Fibroblast of pulmonary artery (primary cell): ENCODE measurements at regions not wholly inside any gene's neighbourhood (a gene's known extent, or its start where the extent isn't known, plus 50 kb on each side); places are given as distances from the start of the nearest gene placed in this dataset.
"Not testable (repeated sequence)": the region's sequence is repeated elsewhere in the genome, so short reads cannot be mapped to it uniquely, and the experiment has no call there.

Experiments used
- DNase-seq: peaks from one replicate; pipeline ENCODE4 v3.0.0-alpha.2; 2010; ENCODE audit warnings: low read depth
- H3K4me3 ChIP-seq: replicated peaks from 2 replicates; pipeline ENCODE4 v1.5.1; 2011; ENCODE audit warnings: low read depth, mild to moderate bottlenecking, control low read depth, low read length, moderate library complexity
- TF ChIP-seq, protein P1 (sequence below): IDR thresholded peaks from 2 replicates; pipeline ENCODE4 v1.5.1; 2011; ENCODE audit warnings: mild to moderate bottlenecking, control low read depth, low read length, inconsistent platforms; ENCODE audit errors: missing control alignments

DNA sequence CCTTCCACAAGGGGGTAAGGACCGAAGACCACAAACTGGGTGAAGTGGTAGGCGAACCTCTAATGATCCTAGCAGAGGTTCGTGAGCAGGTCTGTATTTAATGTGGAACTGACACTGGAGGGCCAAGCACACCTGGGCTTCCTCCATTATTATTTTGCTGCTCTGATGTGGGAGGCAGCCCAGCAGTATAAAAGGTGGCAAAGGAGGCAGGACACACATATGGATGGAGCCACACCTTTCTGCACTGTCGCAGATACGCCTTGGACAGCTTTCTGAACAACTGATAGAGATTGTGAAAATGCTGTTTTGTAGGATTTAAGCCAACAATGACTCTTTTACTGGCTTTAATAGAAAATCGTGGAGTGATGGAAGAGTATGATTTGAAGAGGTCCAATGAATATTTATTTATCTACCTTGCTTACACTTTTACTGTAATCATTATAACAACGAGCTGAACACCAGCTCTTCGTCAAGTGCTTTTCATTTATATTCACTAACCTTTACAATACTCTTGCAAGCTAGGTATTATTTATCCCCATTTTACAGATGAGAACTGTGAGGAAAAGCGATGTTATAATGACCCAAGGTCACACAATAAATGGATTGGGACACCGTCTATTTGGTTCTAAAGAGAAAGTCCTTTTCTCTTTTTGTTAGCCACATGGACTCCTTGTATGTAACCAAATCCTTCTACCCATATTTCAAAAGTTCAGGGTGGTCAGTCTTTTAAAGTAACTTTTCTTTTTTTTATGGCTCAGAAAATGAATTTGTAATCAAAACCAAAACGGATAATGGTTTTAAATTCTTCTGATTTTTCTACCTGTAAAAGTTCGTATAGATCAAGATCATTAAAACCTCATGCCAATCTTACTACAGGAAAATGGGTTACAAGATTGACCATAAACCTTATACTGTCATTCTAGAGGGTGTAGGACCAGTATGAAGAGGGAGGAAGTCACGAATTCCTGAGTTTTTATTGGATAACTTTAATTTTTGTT is 116.9 kb downstream of the UTRN start:
- TF ChIP-seq, protein P1, sequence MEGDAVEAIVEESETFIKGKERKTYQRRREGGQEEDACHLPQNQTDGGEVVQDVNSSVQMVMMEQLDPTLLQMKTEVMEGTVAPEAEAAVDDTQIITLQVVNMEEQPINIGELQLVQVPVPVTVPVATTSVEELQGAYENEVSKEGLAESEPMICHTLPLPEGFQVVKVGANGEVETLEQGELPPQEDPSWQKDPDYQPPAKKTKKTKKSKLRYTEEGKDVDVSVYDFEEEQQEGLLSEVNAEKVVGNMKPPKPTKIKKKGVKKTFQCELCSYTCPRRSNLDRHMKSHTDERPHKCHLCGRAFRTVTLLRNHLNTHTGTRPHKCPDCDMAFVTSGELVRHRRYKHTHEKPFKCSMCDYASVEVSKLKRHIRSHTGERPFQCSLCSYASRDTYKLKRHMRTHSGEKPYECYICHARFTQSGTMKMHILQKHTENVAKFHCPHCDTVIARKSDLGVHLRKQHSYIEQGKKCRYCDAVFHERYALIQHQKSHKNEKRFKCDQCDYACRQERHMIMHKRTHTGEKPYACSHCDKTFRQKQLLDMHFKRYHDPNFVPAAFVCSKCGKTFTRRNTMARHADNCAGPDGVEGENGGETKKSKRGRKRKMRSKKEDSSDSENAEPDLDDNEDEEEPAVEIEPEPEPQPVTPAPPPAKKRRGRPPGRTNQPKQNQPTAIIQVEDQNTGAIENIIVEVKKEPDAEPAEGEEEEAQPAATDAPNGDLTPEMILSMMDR: no peak
- no peak for DNase-seq
- H3K4me3 ChIP-seq: no peak overlapping the region

DNA sequence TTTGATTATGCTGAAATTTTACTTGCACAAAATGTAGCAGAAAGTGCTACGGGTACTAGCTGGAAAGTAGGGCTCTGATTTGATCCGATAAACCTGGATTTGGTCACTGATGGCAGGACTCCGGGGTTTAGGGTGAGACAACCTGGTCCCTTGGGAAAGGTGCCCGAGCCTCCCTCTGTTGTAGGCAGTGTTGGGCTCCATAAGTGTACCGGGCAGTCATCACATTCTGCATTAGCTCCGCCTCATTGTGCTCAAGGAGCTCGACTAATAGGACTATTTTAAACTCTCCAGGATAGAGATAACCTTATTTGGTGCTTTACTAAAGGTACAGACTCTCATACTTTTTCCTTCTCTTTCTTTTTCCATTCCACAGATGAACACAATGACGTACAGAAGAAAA is 117.6 kb downstream of the UTRN start:
- TF ChIP-seq, protein P1: no peak
- no peak for DNase-seq
- no peak overlapping the region for H3K4me3 ChIP-seq

DNA sequence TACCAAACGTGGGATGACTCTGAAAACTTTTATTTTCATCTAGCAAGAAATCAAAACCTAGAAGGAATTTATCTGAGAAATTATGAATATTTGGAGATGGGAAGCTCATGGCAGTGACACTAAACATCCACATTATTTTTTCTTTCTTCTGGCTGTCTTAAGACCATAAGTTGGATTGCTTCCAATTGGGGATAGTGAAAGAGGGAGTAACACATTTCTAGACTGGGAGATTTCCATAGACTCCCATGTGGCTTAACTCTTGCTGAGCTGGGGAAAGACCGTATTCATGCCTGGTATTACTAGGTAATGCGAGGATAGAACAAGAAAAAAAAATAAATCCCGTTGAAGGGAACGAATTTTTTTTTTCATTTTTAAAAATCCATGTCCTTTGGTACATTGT is 120.0 kb downstream of the UTRN start:
- peak; percentile 87 for DNase-seq
- H3K4me3 ChIP-seq: no peak overlapping the region
- TF ChIP-seq, protein P1: no peak

DNA sequence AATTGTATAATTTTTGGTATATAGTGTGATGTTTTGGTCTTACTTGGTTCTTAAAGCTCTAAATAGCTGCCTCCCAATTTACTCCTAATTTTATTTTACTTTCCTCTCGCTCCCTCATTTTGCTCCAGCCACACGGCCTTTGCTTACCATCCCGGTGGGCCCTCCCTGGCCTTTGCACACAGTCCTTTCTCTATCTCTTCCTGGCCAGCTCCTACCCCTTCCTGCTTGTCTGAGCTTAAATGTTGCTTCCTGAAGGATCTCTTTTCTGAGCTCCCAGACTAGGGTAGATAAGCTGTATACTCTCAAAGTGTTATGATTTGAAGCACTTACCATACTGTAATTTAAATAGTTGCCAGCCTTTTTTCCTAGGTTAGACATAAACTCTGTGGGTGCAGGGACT is 121.7 kb downstream of the UTRN start:
- DNase-seq: peak; percentile 24
- TF ChIP-seq, protein P1: no peak
- no peak overlapping the region for H3K4me3 ChIP-seq

DNA sequence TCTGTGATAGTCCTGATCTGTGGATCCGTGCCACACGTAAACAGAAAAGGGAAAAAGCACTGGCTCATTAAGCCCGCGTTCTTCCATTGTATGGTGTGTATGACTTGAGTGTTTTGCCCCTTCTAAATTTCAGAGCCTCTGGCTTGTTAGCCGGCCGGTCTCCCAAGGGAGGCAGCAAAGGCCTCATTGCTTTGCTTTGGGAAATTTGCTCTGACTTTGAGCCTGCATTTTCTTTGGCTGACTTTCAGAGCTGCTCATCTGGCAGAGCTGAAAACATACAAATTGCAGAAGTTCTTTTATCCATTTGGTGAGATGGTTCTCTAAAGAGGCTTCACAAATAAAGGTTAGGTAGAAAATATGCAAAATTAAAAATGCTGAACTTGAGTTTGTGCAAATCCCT is 123.0 kb downstream of the UTRN start:
- TF ChIP-seq, protein P1: peak; percentile 6
- DNase-seq: peak; percentile 66

DNA sequence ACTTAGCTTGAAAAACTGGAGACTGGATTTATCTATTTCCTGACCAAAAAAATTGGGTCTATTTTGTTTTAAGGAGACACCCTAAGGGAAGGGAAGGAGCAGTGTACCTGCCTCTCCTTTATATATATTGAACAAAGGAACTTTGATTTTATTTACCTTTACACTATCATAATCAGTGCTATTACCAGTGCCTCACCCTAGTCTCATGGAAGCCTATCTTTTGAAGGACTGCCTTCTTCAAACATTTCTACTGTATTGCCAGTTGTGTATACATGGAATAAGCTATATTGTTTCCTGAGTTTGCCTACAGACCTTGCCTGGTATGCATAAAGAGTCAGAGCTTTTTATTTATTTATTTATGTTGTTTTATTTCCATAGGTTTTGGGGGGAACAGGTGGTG is 124.9 kb downstream of the UTRN start:
- DNase-seq: no peak
- TF ChIP-seq, protein P1: no peak
- no peak overlapping the region for H3K4me3 ChIP-seq

More for the DNA sequence above, 123.0 kb downstream of the UTRN start:
- H3K4me3 ChIP-seq: no peak overlapping the region

DNA sequence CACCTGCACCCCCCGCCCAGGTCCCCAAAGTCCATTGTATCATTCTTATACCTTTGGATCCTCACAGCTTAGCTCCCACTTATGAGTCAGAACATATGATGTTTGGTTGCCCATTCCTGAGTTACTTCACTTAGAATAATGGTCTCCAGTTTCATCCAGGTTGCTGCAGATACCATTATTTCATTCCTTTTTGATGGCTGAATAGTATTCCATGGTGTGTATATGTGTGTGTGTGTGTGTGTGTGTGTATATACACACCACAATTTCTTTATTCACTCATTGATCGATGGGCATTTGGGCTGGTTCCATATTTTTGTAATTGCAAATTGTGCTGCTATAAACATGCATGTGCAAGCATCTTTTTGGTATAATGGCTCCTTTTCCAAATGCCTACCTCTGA is 125.4 kb downstream of the UTRN start:
- DNase-seq, H3K4me3 ChIP-seq: not testable (repeated sequence)
